ENCODE measurements at regions not wholly inside any gene's neighbourhood (a gene's known extent, or its start where the extent isn't known, plus 50 kb on each side); places are given as distances from the start of the nearest gene placed in this dataset.

- H3K27me3 ChIP-seq (ENCODE audit: control insufficient read depth, insufficient read depth, low read length), result no peaks in the 10 kb centered on the region
- no peak overlapping the region for H3K27ac ChIP-seq
- no peaks in the 10 kb centered on the region for H3K79me2 ChIP-seq
- peak overlapping the region; percentile 28 for H2AFZ ChIP-seq
- peaks cover 19% of the 10 kb centered on the region for H3K4me1 ChIP-seq
- H3K36me3 ChIP-seq (ENCODE audit: control insufficient read depth, insufficient read depth, low read length), result no peaks in the 10 kb centered on the region
- TF ChIP-seq, protein P1, sequence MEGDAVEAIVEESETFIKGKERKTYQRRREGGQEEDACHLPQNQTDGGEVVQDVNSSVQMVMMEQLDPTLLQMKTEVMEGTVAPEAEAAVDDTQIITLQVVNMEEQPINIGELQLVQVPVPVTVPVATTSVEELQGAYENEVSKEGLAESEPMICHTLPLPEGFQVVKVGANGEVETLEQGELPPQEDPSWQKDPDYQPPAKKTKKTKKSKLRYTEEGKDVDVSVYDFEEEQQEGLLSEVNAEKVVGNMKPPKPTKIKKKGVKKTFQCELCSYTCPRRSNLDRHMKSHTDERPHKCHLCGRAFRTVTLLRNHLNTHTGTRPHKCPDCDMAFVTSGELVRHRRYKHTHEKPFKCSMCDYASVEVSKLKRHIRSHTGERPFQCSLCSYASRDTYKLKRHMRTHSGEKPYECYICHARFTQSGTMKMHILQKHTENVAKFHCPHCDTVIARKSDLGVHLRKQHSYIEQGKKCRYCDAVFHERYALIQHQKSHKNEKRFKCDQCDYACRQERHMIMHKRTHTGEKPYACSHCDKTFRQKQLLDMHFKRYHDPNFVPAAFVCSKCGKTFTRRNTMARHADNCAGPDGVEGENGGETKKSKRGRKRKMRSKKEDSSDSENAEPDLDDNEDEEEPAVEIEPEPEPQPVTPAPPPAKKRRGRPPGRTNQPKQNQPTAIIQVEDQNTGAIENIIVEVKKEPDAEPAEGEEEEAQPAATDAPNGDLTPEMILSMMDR (IDR thresholded peaks at IDR 0.05), result no peak
- peak overlapping the region; percentile 21 for H3K4me2 ChIP-seq (ENCODE audit: low read length)
- no peak overlapping the region for H3K9ac ChIP-seq
- no peak overlapping the region for H3K4me3 ChIP-seq (ENCODE audit: low read depth, low read length)
- H3K9me3 ChIP-seq (ENCODE audit: control insufficient read depth, low read length), result no peaks in the 10 kb centered on the region
These were observed 397.6 kb downstream of the NUAK1 start for GRCh38 chr12:105740970-105741725.

GRCh38 chr12:105741786-105742566 is 396.8 kb downstream of the NUAK1 start:
- Histone ChIP-seq H3K79me2 (no peaks in the 10 kb centered on the region), H3K27ac (no peak overlapping the region), H3K4me2 (ENCODE audit: low read length) (peak overlapping the region; percentile 6), H3K4me3 (ENCODE audit: low read depth, low read length) (no peak overlapping the region), H3K9ac (no peak overlapping the region), H3K4me1 (peaks cover 19% of the 10 kb centered on the region), H3K36me3 (ENCODE audit: control insufficient read depth, insufficient read depth, low read length) (no peaks in the 10 kb centered on the region), H3K9me3 (ENCODE audit: control insufficient read depth, low read length) (no peaks in the 10 kb centered on the region), H3K27me3 (ENCODE audit: control insufficient read depth, insufficient read depth, low read length) (no peaks in the 10 kb centered on the region), H2AFZ (peak overlapping the region; percentile 47)
- TF ChIP-seq, protein P1 (IDR thresholded peaks at IDR 0.05), result no peak

GRCh38 chr12:105742567-105742874 is 396.2 kb downstream of the NUAK1 start:
- H3K4me1 ChIP-seq, result peaks cover 19% of the 10 kb centered on the region
- no peak overlapping the region for H3K27ac ChIP-seq
- H3K36me3 ChIP-seq (ENCODE audit: control insufficient read depth, insufficient read depth, low read length), result no peaks in the 10 kb centered on the region
- no peaks in the 10 kb centered on the region for H3K27me3 ChIP-seq (ENCODE audit: control insufficient read depth, insufficient read depth, low read length)
- TF ChIP-seq, protein P1 (IDR thresholded peaks at IDR 0.05), result no peak
- no peaks in the 10 kb centered on the region for H3K9me3 ChIP-seq (ENCODE audit: control insufficient read depth, low read length)
- no peak overlapping the region for H3K9ac ChIP-seq
- no peak overlapping the region for H2AFZ ChIP-seq
- H3K4me3 ChIP-seq (ENCODE audit: low read depth, low read length), result no peak overlapping the region
- no peaks in the 10 kb centered on the region for H3K79me2 ChIP-seq
- no peak overlapping the region for H3K4me2 ChIP-seq (ENCODE audit: low read length)

- H3K27ac ChIP-seq, result no peak overlapping the region
- TF ChIP-seq, protein P1 (IDR thresholded peaks at IDR 0.05), result no peak
- H3K27me3 ChIP-seq (ENCODE audit: control insufficient read depth, insufficient read depth, low read length), result no peaks in the 10 kb centered on the region
These were observed 394.2 kb downstream of the NUAK1 start for GRCh38 chr12:105744371-105745058.

More at GRCh38 chr12:105744371-105745058, 394.2 kb downstream of the NUAK1 start:
- no peaks in the 10 kb centered on the region for H3K36me3 ChIP-seq (ENCODE audit: control insufficient read depth, insufficient read depth, low read length)
- H3K4me2 ChIP-seq (ENCODE audit: low read length), result no peak overlapping the region
- H3K9ac ChIP-seq, result no peak overlapping the region
- H2AFZ ChIP-seq, result no peak overlapping the region
- no peaks in the 10 kb centered on the region for H3K9me3 ChIP-seq (ENCODE audit: control insufficient read depth, low read length)
- no peak overlapping the region for H3K4me3 ChIP-seq (ENCODE audit: low read depth, low read length)
- H3K4me1 ChIP-seq, result peaks cover 37% of the 10 kb centered on the region
- no peaks in the 10 kb centered on the region for H3K79me2 ChIP-seq
